DND-41 (cell line): ENCODE measurements at regions not wholly inside any gene's neighbourhood (a gene's known extent, or its start where the extent isn't known, plus 50 kb on each side); places are given as distances from the start of the nearest gene placed in this dataset.

Experiments used
- CTCF ChIP-seq: IDR thresholded peaks from 2 replicates; pipeline ENCODE4 v1.5.1; 2012; ENCODE audit warnings: borderline replicate concordance, low read length, moderate library complexity, mild to moderate bottlenecking; ENCODE audit not compliant: poor library complexity, severe bottlenecking; ENCODE audit errors: extremely low read depth
- EZH2 ChIP-seq: IDR thresholded peaks from 3 replicates; pipeline ENCODE4 v1.6.1; 2012; ENCODE audit warnings: borderline replicate concordance, low read depth, mild to moderate bottlenecking, moderate library complexity, low read length, inconsistent platforms; ENCODE audit not compliant: severe bottlenecking

- TF ChIP-seq CTCF (no peak), EZH2 (no peak)
Measured at GRCh38 chr1:229892515-229893117, 174.4 kb upstream of the GALNT2 start.
